ENCODE measurements at regions not wholly inside any gene's neighbourhood (a gene's known extent, or its start where the extent isn't known, plus 50 kb on each side); places are given as distances from the start of the nearest gene placed in this dataset.

DNA sequence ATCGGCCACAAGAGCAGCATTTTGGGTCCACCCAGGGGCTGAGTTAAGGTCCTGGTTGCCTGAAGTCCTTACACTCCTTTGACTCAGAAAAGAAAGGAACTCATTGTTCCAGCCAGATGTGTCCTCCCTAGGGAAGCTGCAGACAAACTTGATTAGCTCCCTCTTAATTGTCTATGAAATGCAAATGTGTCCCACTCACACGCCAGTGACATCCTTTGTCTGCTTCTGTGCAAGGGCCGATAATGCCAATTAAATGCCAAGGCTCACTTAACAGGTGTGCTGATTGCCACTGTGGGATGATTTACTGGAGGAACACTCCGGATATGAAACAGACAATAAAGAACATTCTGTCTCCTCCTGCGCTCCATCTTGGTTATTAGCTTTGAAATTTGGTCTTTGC is 332.9 kb upstream of the CPEB2 start:
- Histone ChIP-seq H3K27ac (ENCODE audit: insufficient read depth, low read length, poor library complexity, severe bottlenecking) (no peak overlapping the region), H3K27me3 (ENCODE audit: control insufficient read depth, insufficient read depth, low read length) (no peaks in the 10 kb centered on the region), H3K4me3 (ENCODE audit: low read depth, low read length) (no peak overlapping the region), H3K4me1 (ENCODE audit: control insufficient read depth, insufficient read depth, low read length, poor library complexity, severe bottlenecking) (no peaks in the 10 kb centered on the region), H3K36me3 (ENCODE audit: control insufficient read depth, insufficient read depth, low read length) (no peaks in the 10 kb centered on the region), H3K9me3 (ENCODE audit: control insufficient read depth in 2 of 2, low read length in 2 of 2) (peaks cover 0 to 3% of the 10 kb centered on the region in 2 experiments)
- Mint-ChIP-seq H3K27ac (no peak overlapping the region), H3K4me3 (no peak overlapping the region), H3K4me1 (no peaks in the 10 kb centered on the region), H3K9me3 (peaks cover 0 to 5% (median 2%) of the 10 kb centered on the region in 7 donors), H3K27me3 (no peaks in the 10 kb centered on the region), H3K36me3 (no peaks in the 10 kb centered on the region)
- no peak for ATAC-seq (ENCODE audit: low read depth in 2 of 2)
- no peak for DNase-seq

DNA sequence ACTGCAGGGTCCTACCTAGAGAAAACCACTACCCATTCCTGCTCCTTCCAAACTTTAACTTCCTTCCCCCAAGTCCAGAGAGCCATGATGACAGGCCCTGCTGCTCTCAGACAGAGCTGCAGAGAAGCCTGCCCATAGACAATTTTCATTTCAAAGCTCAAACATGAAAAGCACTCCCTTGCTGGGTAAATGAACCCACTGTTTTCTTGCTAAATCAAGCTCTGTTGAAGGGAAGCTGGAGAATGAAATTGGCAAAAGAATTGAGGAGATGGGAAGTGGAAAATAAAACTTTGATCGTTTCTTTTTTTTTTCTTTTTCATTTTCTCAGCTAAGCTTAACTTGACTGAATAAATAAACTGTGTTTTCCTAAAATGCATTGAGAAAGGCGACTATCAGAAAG is 331.1 kb upstream of the CPEB2 start:
- Mint-ChIP-seq H3K9me3 (peaks cover 0 to 5% (median under 1%) of the 10 kb centered on the region in 7 donors), H3K36me3 (no peaks in the 10 kb centered on the region), H3K4me3 (no peak overlapping the region), H3K27ac (no peak overlapping the region), H3K27me3 (no peaks in the 10 kb centered on the region), H3K4me1 (no peaks in the 10 kb centered on the region)
- Histone ChIP-seq H3K9me3 (ENCODE audit: control insufficient read depth in 2 of 2, low read length in 2 of 2) (peaks cover 0 to 3% of the 10 kb centered on the region in 2 experiments), H3K27ac (ENCODE audit: insufficient read depth, low read length, poor library complexity, severe bottlenecking) (no peak overlapping the region), H3K27me3 (ENCODE audit: control insufficient read depth, insufficient read depth, low read length) (no peaks in the 10 kb centered on the region), H3K4me1 (ENCODE audit: control insufficient read depth, insufficient read depth, low read length, poor library complexity, severe bottlenecking) (no peaks in the 10 kb centered on the region), H3K36me3 (ENCODE audit: control insufficient read depth, insufficient read depth, low read length) (no peaks in the 10 kb centered on the region), H3K4me3 (ENCODE audit: low read depth, low read length) (no peak overlapping the region)
- DNase-seq (no peak), ATAC-seq (ENCODE audit: low read depth in 2 of 2) (no peak)

DNA sequence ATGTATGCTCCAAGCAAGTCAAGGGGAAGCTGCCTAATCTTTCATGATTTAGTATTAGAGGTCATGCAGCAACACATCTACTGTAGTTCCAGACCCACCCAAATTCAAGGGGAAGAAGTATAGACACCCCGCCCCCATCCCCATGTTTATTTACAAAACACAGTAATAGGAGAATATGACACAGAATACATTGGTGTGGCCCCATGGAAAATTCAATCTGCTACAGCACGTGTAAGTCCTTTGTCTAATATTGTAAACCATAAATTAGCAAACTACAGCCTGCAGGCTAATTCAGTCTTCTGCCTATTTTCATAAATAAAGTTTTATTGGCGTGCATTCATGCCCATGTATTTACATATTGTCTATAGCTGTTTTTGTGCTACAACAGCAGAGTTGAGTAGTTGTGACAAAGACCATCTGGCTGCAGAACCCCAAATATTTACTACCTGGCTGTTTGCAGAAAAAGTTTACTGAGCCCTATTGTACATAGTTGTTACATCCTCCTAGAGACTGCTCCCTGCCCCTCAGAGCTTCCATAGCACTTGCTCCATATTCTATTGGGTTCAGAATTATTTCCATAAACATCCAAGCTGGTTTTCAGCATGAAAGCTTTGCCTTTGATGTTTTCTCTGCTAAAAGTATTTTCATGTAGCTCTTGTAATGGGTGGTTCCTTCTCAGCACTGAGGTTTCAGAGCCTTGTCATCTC is 326.8 kb upstream of the CPEB2 start:
- ATAC-seq (ENCODE audit: low read depth in 2 of 2) = no peak
- H3K27me3 ChIP-seq (ENCODE audit: control insufficient read depth, insufficient read depth, low read length) = no peaks in the 10 kb centered on the region
- DNase-seq = no peak
- no peak overlapping the region for H3K27ac ChIP-seq (ENCODE audit: insufficient read depth, low read length, poor library complexity, severe bottlenecking)
- no peaks in the 10 kb centered on the region for H3K9me3 ChIP-seq (ENCODE audit: control insufficient read depth in 2 of 2, low read length in 2 of 2)
- no peak overlapping the region for H3K4me3 Mint-ChIP-seq
- no peaks in the 10 kb centered on the region for H3K4me1 Mint-ChIP-seq
- H3K36me3 Mint-ChIP-seq = no peaks in the 10 kb centered on the region
- no peaks in the 10 kb centered on the region for H3K27me3 Mint-ChIP-seq
- no peak overlapping the region for H3K27ac Mint-ChIP-seq
- peaks cover 0 to 4% (median 0%) of the 10 kb centered on the region in 7 donors for H3K9me3 Mint-ChIP-seq
- no peaks in the 10 kb centered on the region for H3K36me3 ChIP-seq (ENCODE audit: control insufficient read depth, insufficient read depth, low read length)
- H3K4me1 ChIP-seq (ENCODE audit: control insufficient read depth, insufficient read depth, low read length, poor library complexity, severe bottlenecking) = no peaks in the 10 kb centered on the region
- no peak overlapping the region for H3K4me3 ChIP-seq (ENCODE audit: low read depth, low read length)

DNA sequence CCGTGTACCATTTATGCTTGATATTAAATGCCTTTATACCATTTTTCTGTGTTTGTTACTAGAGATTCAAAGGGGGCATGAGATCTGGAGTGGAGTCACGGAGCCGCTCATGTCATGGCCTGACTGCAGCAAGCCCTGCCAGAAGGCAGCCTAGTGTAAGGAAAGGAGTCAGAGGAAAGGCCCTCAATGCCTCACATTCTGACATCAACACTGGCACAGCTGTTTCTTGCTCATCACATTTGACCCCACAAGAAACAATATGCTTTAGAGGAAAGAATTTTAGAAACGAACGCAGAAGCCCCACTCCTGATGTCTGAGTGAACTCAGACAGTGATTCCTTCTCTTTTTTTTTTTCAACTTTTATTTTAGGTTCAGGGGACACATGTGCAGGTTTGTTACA is 322.4 kb upstream of the CPEB2 start:
- Mint-ChIP-seq H3K4me1 (no peaks in the 10 kb centered on the region), H3K4me3 (no peak overlapping the region), H3K27me3 (no peaks in the 10 kb centered on the region), H3K9me3 (peaks cover 0 to 4% (median 3%) of the 10 kb centered on the region in 7 donors), H3K27ac (no peak overlapping the region), H3K36me3 (no peaks in the 10 kb centered on the region)
- Histone ChIP-seq H3K27ac (ENCODE audit: insufficient read depth, low read length, poor library complexity, severe bottlenecking) (no peak overlapping the region), H3K4me1 (ENCODE audit: control insufficient read depth, insufficient read depth, low read length, poor library complexity, severe bottlenecking) (no peaks in the 10 kb centered on the region), H3K27me3 (ENCODE audit: control insufficient read depth, insufficient read depth, low read length) (no peaks in the 10 kb centered on the region), H3K36me3 (ENCODE audit: control insufficient read depth, insufficient read depth, low read length) (no peaks in the 10 kb centered on the region), H3K9me3 (ENCODE audit: control insufficient read depth in 2 of 2, low read length in 2 of 2) (peaks cover 0 to under 1% of the 10 kb centered on the region in 2 experiments), H3K4me3 (ENCODE audit: low read depth, low read length) (no peak overlapping the region)
- ATAC-seq (ENCODE audit: low read depth in 2 of 2) = no peak
- DNase-seq = no peak

DNA sequence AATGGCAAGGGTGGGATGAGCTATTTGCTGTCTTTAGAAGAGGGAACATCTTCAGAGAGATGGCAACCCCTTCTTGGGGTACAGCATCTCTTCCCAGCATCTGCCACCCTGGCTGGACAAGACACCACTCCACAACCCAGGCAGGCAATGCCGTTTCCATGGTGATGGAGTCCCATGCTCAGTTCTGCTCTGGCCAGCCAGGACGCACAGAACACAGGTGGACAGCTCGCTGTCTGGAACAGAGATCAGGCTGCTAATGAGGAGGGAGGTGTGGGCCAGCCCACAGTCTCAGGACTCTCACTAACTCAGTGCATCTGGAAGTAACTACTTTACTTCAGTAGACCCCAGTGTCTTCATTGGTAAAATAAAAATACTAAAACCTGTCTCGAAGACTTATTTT is 321.0 kb upstream of the CPEB2 start:
- no peak overlapping the region for H3K27ac Mint-ChIP-seq
- H3K36me3 Mint-ChIP-seq = no peaks in the 10 kb centered on the region
- Histone ChIP-seq H3K4me1 (ENCODE audit: control insufficient read depth, insufficient read depth, low read length, poor library complexity, severe bottlenecking) (no peaks in the 10 kb centered on the region), H3K9me3 (ENCODE audit: control insufficient read depth in 2 of 2, low read length in 2 of 2) (peaks cover 0 to 1% of the 10 kb centered on the region in 2 experiments), H3K27ac (ENCODE audit: insufficient read depth, low read length, poor library complexity, severe bottlenecking) (no peak overlapping the region), H3K4me3 (ENCODE audit: low read depth, low read length) (no peak overlapping the region), H3K36me3 (ENCODE audit: control insufficient read depth, insufficient read depth, low read length) (no peaks in the 10 kb centered on the region), H3K27me3 (ENCODE audit: control insufficient read depth, insufficient read depth, low read length) (no peaks in the 10 kb centered on the region)
- ATAC-seq (ENCODE audit: low read depth in 2 of 2) (no peak), DNase-seq (no peak)
- H3K4me1 Mint-ChIP-seq = no peaks in the 10 kb centered on the region
- no peak overlapping the region for H3K4me3 Mint-ChIP-seq
- H3K9me3 Mint-ChIP-seq = peaks cover 0 to 7% (median 3%) of the 10 kb centered on the region in 7 donors
- no peaks in the 10 kb centered on the region for H3K27me3 Mint-ChIP-seq

DNA sequence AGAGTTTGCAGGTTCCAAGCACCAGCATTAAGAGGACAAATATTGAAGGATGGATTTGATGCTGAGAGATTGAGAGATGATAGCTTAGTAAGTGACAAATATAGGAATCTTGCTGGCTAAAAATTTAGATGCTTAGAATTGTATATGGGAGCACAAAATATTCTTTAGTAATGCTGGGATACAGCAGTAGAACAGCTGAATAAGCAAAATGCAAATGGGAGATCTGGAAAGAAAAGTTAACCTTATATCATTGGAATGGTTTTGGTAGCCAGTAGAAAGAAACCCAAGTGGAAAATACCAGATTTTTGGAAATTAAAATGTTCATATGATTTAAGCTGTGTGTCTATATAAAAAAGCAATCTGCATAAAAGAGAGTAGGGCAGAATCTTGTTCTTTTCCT is 308.6 kb upstream of the CPEB2 start:
- Histone ChIP-seq H3K4me1 (ENCODE audit: control insufficient read depth, insufficient read depth, low read length, poor library complexity, severe bottlenecking) (no peaks in the 10 kb centered on the region), H3K27ac (ENCODE audit: insufficient read depth, low read length, poor library complexity, severe bottlenecking) (no peak overlapping the region), H3K36me3 (ENCODE audit: control insufficient read depth, insufficient read depth, low read length) (no peaks in the 10 kb centered on the region), H3K27me3 (ENCODE audit: control insufficient read depth, insufficient read depth, low read length) (no peaks in the 10 kb centered on the region), H3K9me3 (ENCODE audit: control insufficient read depth in 2 of 2, low read length in 2 of 2) (no peaks in the 10 kb centered on the region), H3K4me3 (ENCODE audit: low read depth, low read length) (no peak overlapping the region)
- ATAC-seq (ENCODE audit: low read depth in 2 of 2) (no peak), DNase-seq (no peak)
- Mint-ChIP-seq H3K4me1 (peaks cover 0 to 6% (median 0%) of the 10 kb centered on the region in 4 donors), H3K36me3 (no peaks in the 10 kb centered on the region), H3K4me3 (no peak overlapping the region), H3K9me3 (peaks cover 0 to 12% (median 3%) of the 10 kb centered on the region in 7 donors), H3K27me3 (no peaks in the 10 kb centered on the region), H3K27ac (no peak overlapping the region)

DNA sequence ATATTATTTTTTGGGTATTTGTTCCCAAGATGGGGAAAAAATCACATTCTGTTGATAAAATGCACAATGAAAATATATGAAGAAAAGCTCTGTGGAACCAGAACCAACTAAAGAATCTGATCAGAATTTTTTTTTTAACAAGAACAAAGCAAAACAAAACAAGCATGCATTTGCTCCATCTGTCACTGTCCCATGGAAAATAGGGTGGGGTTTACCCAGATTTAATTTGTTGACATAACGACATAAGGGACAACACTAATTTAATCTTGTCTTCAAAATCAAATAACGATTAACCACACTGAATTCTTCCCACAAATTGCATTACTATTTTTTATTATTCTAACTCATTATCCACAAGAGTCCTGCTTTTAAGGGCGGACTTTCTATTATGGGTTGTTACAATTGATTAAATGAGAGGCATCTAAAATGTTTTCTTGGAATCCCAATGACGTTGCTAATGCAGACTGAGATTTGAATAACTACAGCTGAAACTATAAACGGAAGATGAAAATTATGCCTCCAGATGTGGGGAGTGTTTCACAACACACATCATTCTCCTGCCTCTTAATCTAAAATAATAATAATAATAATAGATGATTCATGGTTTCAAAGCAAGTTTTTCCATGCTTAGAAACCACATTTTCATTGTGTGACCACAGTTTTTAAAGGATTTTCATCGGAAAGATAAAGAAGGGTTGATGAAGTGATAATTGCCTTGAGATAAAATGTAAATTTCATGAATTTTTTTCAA is 307.0 kb upstream of the CPEB2 start:
- Histone ChIP-seq H3K4me1 (ENCODE audit: control insufficient read depth, insufficient read depth, low read length, poor library complexity, severe bottlenecking) (no peaks in the 10 kb centered on the region), H3K36me3 (ENCODE audit: control insufficient read depth, insufficient read depth, low read length) (no peaks in the 10 kb centered on the region), H3K9me3 (ENCODE audit: control insufficient read depth in 2 of 2, low read length in 2 of 2) (no peaks in the 10 kb centered on the region), H3K27me3 (ENCODE audit: control insufficient read depth, insufficient read depth, low read length) (no peaks in the 10 kb centered on the region), H3K27ac (ENCODE audit: insufficient read depth, low read length, poor library complexity, severe bottlenecking) (no peak overlapping the region), H3K4me3 (ENCODE audit: low read depth, low read length) (no peak overlapping the region)
- H3K4me1 Mint-ChIP-seq = peaks cover 0 to 6% (median 0%) of the 10 kb centered on the region in 4 donors
- ATAC-seq (ENCODE audit: low read depth in 2 of 2) (no peak), DNase-seq (no peak)
- H3K27ac Mint-ChIP-seq = no peak overlapping the region
- H3K27me3 Mint-ChIP-seq = no peaks in the 10 kb centered on the region
- H3K4me3 Mint-ChIP-seq = no peak overlapping the region
- no peaks in the 10 kb centered on the region for H3K36me3 Mint-ChIP-seq
- H3K9me3 Mint-ChIP-seq = peaks cover 0 to 8% (median 3%) of the 10 kb centered on the region in 7 donors

DNA sequence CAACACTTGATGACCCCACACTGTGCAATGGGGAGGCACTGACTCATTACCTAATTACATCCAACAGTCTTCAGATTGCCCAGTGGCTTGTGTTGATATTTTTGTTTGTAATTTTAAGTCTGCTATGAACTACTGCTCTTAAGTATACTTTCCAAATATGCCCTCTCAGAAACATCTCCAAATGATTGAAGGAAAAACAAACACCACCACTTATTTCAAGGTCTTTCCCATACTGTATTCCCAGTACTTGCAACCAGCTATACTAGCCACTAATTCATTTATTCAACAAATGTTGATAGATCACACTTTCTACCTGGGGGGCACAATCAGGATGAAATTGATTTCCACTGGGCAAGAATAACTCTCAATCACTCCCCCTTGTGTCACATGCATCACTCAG is 302.2 kb upstream of the CPEB2 start:
- no peak for ATAC-seq (ENCODE audit: low read depth in 2 of 2)
- Mint-ChIP-seq H3K9me3 (no peaks in the 10 kb centered on the region), H3K27me3 (peaks cover 4% of the 10 kb centered on the region), H3K27ac (no peak overlapping the region), H3K4me3 (no peak overlapping the region), H3K36me3 (no peaks in the 10 kb centered on the region), H3K4me1 (peaks cover 0 to 6% (median 0%) of the 10 kb centered on the region in 4 donors)
- no peak overlapping the region for H3K27ac ChIP-seq (ENCODE audit: insufficient read depth, low read length, poor library complexity, severe bottlenecking)
- no peak overlapping the region for H3K4me3 ChIP-seq (ENCODE audit: low read depth, low read length)
- no peaks in the 10 kb centered on the region for H3K4me1 ChIP-seq (ENCODE audit: control insufficient read depth, insufficient read depth, low read length, poor library complexity, severe bottlenecking)
- H3K9me3 ChIP-seq (ENCODE audit: control insufficient read depth in 2 of 2, low read length in 2 of 2) = no peaks in the 10 kb centered on the region
- no peaks in the 10 kb centered on the region for H3K27me3 ChIP-seq (ENCODE audit: control insufficient read depth, insufficient read depth, low read length)
- no peaks in the 10 kb centered on the region for H3K36me3 ChIP-seq (ENCODE audit: control insufficient read depth, insufficient read depth, low read length)
- DNase-seq = no peak

All from CD4-positive, CD25-positive, alpha-beta regulatory T cell (primary cell).